ENCODE measurements at regions not wholly inside any gene's neighbourhood (a gene's known extent, or its start where the extent isn't known, plus 50 kb on each side); places are given as distances from the start of the nearest gene placed in this dataset.

DNA sequence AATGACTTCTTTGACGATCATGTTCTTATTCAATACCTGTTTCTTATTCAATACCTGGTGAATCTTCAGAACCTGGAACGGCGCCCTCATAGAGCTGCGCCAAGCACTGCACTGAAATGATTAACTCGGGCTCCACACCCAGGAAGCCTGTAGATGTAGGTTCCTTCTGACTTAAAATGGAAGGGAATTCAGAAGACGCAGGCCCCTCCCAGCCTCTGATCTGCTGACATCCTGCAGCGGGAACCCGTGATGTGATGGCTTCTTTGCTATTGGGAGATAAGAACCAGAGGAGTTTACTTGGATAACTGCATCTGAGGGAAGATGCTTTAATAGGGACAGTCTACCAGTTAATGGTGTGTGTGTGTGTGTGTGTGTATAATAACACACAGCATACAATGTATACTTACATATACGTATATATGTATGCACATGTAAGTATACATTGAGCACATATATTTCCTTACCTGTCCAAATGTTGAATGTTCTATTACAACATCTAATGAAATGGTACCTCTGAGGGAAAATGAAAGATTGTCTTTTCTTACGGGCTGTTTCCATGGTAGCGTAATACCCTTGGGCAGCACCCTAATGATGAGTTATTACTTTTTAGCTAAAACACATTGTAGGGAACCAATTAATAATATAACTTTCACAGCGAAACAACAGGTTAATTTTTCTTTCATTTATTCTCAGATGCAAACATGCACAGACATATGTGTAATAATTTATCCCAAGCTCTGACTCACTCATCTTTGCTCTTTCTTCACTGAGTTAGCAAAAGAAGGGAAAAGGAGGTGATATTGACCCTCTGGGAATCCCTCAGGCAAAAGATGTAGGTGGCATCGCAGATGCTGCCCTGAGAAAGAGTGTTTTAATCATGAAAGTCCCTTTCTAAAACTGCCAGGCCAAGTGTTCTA lies 379.8 kb downstream of the SIPA1L2 start:
- H3K27ac ChIP-seq (replicated peaks in 1 of 4), result no peak overlapping the region
- DNase-seq (ENCODE audit: extremely low spot score), result peak; percentile 82
- no peak overlapping the region for H3K4me3 ChIP-seq
- TF ChIP-seq, protein P1, sequence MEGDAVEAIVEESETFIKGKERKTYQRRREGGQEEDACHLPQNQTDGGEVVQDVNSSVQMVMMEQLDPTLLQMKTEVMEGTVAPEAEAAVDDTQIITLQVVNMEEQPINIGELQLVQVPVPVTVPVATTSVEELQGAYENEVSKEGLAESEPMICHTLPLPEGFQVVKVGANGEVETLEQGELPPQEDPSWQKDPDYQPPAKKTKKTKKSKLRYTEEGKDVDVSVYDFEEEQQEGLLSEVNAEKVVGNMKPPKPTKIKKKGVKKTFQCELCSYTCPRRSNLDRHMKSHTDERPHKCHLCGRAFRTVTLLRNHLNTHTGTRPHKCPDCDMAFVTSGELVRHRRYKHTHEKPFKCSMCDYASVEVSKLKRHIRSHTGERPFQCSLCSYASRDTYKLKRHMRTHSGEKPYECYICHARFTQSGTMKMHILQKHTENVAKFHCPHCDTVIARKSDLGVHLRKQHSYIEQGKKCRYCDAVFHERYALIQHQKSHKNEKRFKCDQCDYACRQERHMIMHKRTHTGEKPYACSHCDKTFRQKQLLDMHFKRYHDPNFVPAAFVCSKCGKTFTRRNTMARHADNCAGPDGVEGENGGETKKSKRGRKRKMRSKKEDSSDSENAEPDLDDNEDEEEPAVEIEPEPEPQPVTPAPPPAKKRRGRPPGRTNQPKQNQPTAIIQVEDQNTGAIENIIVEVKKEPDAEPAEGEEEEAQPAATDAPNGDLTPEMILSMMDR (IDR thresholded peaks at IDR 0.05), result no peak
- no peak for TF ChIP-seq POLR2AphosphoS5 (IDR thresholded peaks at IDR 0.05)
- no peak for TF ChIP-seq EP300 (IDR thresholded peaks at IDR 0.05)
- TF ChIP-seq POLR2A (IDR thresholded peaks at IDR 0.05; ENCODE audit: low read depth), result no peak
- H3K36me3 ChIP-seq, result no peaks in the 10 kb centered on the region
- intact Hi-C loops (cut with DNase I), result no loop called here
- no peaks in the 10 kb centered on the region for H3K27me3 ChIP-seq
- WGBS, result 92% methylated on average over 13 of the region's 13 CpGs
- peaks cover 0 to 8% (median 6%) of the 10 kb centered on the region in 4 donors for H3K4me1 ChIP-seq
- no peaks in the 10 kb centered on the region for H3K9me3 ChIP-seq

- Histone ChIP-seq H3K4me1 (peaks cover 0 to 8% (median 6%) of the 10 kb centered on the region in 4 donors), H3K27me3 (no peaks in the 10 kb centered on the region), H3K9me3 (no peaks in the 10 kb centered on the region), H3K36me3 (no peaks in the 10 kb centered on the region), H3K27ac (replicated peaks in 1 of 4) (no peak overlapping the region), H3K4me3 (no peak overlapping the region)
- TF ChIP-seq POLR2AphosphoS5 (IDR thresholded peaks at IDR 0.05) (no peak), POLR2A (IDR thresholded peaks at IDR 0.05; ENCODE audit: low read depth) (no peak), EP300 (IDR thresholded peaks at IDR 0.05) (no peak)
- TF ChIP-seq, protein P1 (IDR thresholded peaks at IDR 0.05), result no peak
- no peak for DNase-seq (ENCODE audit: extremely low spot score)
- 80% methylated on average over 2 of the region's 2 CpGs for WGBS
- intact Hi-C loops (cut with DNase I), result no loop called here
Measured at GRCh38 chr1:232249339-232249738, 380.6 kb downstream of the SIPA1L2 start.

DNA sequence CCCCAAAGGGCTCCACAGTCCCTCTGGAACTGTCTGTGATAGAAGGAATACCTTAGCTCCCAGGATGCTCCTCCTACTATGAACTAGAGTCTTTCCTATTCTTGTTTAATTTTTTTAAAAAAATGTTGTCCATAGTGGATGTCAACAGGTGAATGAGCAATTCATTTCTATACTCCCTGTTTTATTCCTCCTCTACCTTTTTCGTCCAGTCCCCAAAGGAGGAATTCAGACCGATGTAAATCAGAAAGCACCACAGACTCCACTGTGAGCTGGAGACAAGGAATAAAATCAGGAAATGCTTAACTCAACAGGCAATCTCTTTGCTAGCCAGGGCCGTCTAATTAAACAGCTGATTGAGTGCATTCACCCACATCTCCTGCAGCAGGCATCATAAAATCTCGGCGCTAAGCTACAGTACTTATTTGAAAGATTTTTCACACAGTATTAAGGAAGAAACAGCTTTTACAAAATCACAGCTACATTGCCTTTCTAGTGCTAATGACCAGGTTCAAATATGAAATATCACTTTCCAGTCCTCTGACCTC lies 381.6 kb downstream of the SIPA1L2 start:
- H3K4me3 ChIP-seq, result no peak overlapping the region
- intact Hi-C loops (cut with DNase I), result no loop called here
- WGBS, result 73% methylated on average over 5 of the region's 5 CpGs
- H3K4me1 ChIP-seq, result peaks cover 0 to 8% (median 6%) of the 10 kb centered on the region in 4 donors
- TF ChIP-seq POLR2A (IDR thresholded peaks at IDR 0.05; ENCODE audit: low read depth), result no peak
- H3K9me3 ChIP-seq, result no peaks in the 10 kb centered on the region
- H3K27ac ChIP-seq (replicated peaks in 1 of 4), result no peak overlapping the region
- no peaks in the 10 kb centered on the region for H3K36me3 ChIP-seq
- no peak for DNase-seq (ENCODE audit: extremely low spot score)
- H3K27me3 ChIP-seq, result no peaks in the 10 kb centered on the region

DNA sequence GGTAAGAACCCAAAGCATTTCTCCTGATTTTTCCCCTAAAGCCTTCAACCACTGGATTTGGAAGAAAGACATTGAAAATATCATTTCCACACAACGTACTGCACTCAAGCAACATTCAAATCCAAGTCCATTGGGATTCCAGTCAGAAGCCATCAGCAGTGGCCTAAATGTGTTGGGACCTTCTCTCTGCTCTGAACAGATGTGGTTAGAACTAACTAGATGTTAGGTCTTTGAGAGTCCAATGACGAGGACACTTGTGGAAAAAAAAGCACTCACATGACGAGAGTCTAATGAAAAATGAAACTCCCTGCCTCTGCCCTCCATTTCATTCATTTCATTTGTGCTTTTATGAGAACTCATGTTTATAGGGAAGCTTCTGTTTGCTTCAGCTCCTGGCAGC lies 382.3 kb downstream of the SIPA1L2 start:
- Histone ChIP-seq H3K4me3 (no peak overlapping the region), H3K27me3 (no peaks in the 10 kb centered on the region), H3K36me3 (no peaks in the 10 kb centered on the region), H3K27ac (replicated peaks in 1 of 4) (no peak overlapping the region), H3K4me1 (peaks cover 0 to 8% (median 6%) of the 10 kb centered on the region in 4 donors), H3K9me3 (no peaks in the 10 kb centered on the region)
- intact Hi-C loops (cut with DNase I), result no loop called here
- WGBS, result 38% methylated on average over 3 of the region's 3 CpGs
- TF ChIP-seq, protein P1 (IDR thresholded peaks at IDR 0.05), result no peak
- no peak for TF ChIP-seq POLR2A (IDR thresholded peaks at IDR 0.05; ENCODE audit: low read depth)
- no peak for TF ChIP-seq POLR2AphosphoS5 (IDR thresholded peaks at IDR 0.05)
- TF ChIP-seq EP300 (IDR thresholded peaks at IDR 0.05), result no peak
- DNase-seq (ENCODE audit: extremely low spot score), result peak; percentile 90

- no peak overlapping the region for H3K27ac ChIP-seq (replicated peaks in 1 of 4)
- 83% methylated on average over 1 of the region's 1 CpG for WGBS
- no peaks in the 10 kb centered on the region for H3K36me3 ChIP-seq
- H3K9me3 ChIP-seq, result no peaks in the 10 kb centered on the region
- H3K4me1 ChIP-seq, result peaks cover 0 to 8% (median 6%) of the 10 kb centered on the region in 4 donors
- no peaks in the 10 kb centered on the region for H3K27me3 ChIP-seq
- TF ChIP-seq POLR2A (IDR thresholded peaks at IDR 0.05; ENCODE audit: low read depth) (no peak), EP300 (IDR thresholded peaks at IDR 0.05) (no peak), POLR2AphosphoS5 (IDR thresholded peaks at IDR 0.05) (no peak)
- TF ChIP-seq, protein P1 (IDR thresholded peaks at IDR 0.05), result no peak
- intact Hi-C loops (cut with DNase I), result no loop called here
- no peak overlapping the region for H3K4me3 ChIP-seq
- DNase-seq (ENCODE audit: extremely low spot score), result no peak
Measured at GRCh38 chr1:232244426-232244825, 385.5 kb downstream of the SIPA1L2 start.

All from esophagus muscularis mucosa (tissue), 4 donors.